ENCODE measurements at regions not wholly inside any gene's neighbourhood (a gene's known extent, or its start where the extent isn't known, plus 50 kb on each side); places are given as distances from the start of the nearest gene placed in this dataset.

- peaks cover 5% of the 10 kb centered on the region; the same call in 1 of the 2 replicates for H3K9me3 ChIP-seq (ENCODE audit: control insufficient read depth, insufficient read depth, low read depth, low read length)
- ChIA-PET CTCF (no interaction called here), POLR2A (no interaction called here)
- H3K27ac ChIP-seq (ENCODE audit: low read length), result no peak overlapping the region
- H3K4me3 ChIP-seq (ENCODE audit: low read depth in 2 of 2, low read length in 2 of 2), result no peak overlapping the region
- no TSS peak for BruUV-seq (replicated peaks)
- H3K4me1 ChIP-seq (ENCODE audit: control insufficient read depth, insufficient read depth, low read length), result no peaks in the 10 kb centered on the region
- no peaks in the 10 kb centered on the region for H3K27me3 ChIP-seq (ENCODE audit: control insufficient read depth, insufficient read depth, low read length)
- TF ChIP-seq REST (IDR thresholded peaks at IDR 0.05; ENCODE audit: insufficient read depth in 1 of 2, low read depth in 2 of 2, low read length in 1 of 2), result no peak
- no peak for TF ChIP-seq CTCF (IDR thresholded peaks at IDR 0.05)
- no peak for TF ChIP-seq TCF7L2 (IDR thresholded peaks at IDR 0.05; ENCODE audit: low read depth, low read length)
- no peak for TF ChIP-seq POLR2AphosphoS5 (IDR thresholded peaks at IDR 0.05; ENCODE audit: low read depth, low read length)
- TF ChIP-seq SIN3A (IDR thresholded peaks at IDR 0.05; ENCODE audit: borderline replicate concordance, insufficient read depth, low read depth, low read length), result no peak
- no peak for DNase-seq (ENCODE audit: low read depth, low spot score)
- no peak for ATAC-seq
- H3K36me3 ChIP-seq (ENCODE audit: control insufficient read depth, insufficient read depth, low read length), result no peaks in the 10 kb centered on the region
- in situ Hi-C loops (cut with HindIII; ENCODE audit: low pct_unique_long_range_greater_than_20kb, low sequenced_read_pairs), result no loop called here
- intact Hi-C loops (cut with micrococcal nuclease; ENCODE audit: unreplicated experiment), result no loop called here
These were observed 269.2 kb upstream of the RGS18 start for GRCh38 chr1:191888996-191889622.

- TF ChIP-seq SIN3A (IDR thresholded peaks at IDR 0.05; ENCODE audit: borderline replicate concordance, insufficient read depth, low read depth, low read length), result no peak
- TF ChIP-seq TCF7L2 (IDR thresholded peaks at IDR 0.05; ENCODE audit: low read depth, low read length), result no peak
- no peak for TF ChIP-seq REST (IDR thresholded peaks at IDR 0.05; ENCODE audit: insufficient read depth in 1 of 2, low read depth in 2 of 2, low read length in 1 of 2)
- TF ChIP-seq POLR2AphosphoS5 (IDR thresholded peaks at IDR 0.05; ENCODE audit: low read depth, low read length), result no peak
- TF ChIP-seq CTCF (IDR thresholded peaks at IDR 0.05), result no peak
- Histone ChIP-seq H3K36me3 (ENCODE audit: control insufficient read depth, insufficient read depth, low read length) (no peaks in the 10 kb centered on the region), H3K27me3 (ENCODE audit: control insufficient read depth, insufficient read depth, low read length) (no peaks in the 10 kb centered on the region), H3K9me3 (ENCODE audit: control insufficient read depth, insufficient read depth, low read depth, low read length) (peaks cover 5% of the 10 kb centered on the region; the same call in 1 of the 2 replicates), H3K4me3 (ENCODE audit: low read depth in 2 of 2, low read length in 2 of 2) (no peak overlapping the region), H3K4me1 (ENCODE audit: control insufficient read depth, insufficient read depth, low read length) (no peaks in the 10 kb centered on the region), H3K27ac (ENCODE audit: low read length) (no peak overlapping the region)
- no TSS peak for BruUV-seq (replicated peaks)
- POLR2A ChIA-PET, result no interaction called here
- intact Hi-C loops (cut with micrococcal nuclease; ENCODE audit: unreplicated experiment), result no loop called here
- CTCF ChIA-PET, result no interaction called here
- DNase-seq (ENCODE audit: low read depth, low spot score) (no peak), ATAC-seq (no peak)
- in situ Hi-C loops (cut with HindIII; ENCODE audit: low pct_unique_long_range_greater_than_20kb, low sequenced_read_pairs), result no loop called here
These were observed 268.6 kb upstream of the RGS18 start for GRCh38 chr1:191889623-191890003.
